DOHH2 (cell line): ENCODE measurements at regions not wholly inside any gene's neighbourhood (a gene's known extent, or its start where the extent isn't known, plus 50 kb on each side); places are given as distances from the start of the nearest gene placed in this dataset.

Source experiments
- CTCF ChIP-seq: fragments of 200-600 bp; sonication (generic); IDR thresholded peaks from one replicate; pipeline ENCODE4 v1.5.1; 2014; ENCODE audit warnings: antibody characterized with exemption, mild to moderate bottlenecking, low read depth, low read length; ENCODE audit not compliant: poor library complexity, severe bottlenecking
- EZH2phosphoT487 ChIP-seq: fragments of 200-600 bp; sonication (generic); IDR thresholded peaks from 2 replicates; pipeline ENCODE4 v1.6.1; 2017; ENCODE audit warnings: borderline replicate concordance, mild to moderate bottlenecking, antibody characterized with exemption, low read length, moderate library complexity, mixed read lengths

- TF ChIP-seq CTCF (no peak), EZH2phosphoT487 (no peak)
Measured at GRCh38 chr14:98187281-98187680, 1084.7 kb downstream of the BCL11B start.
